RWPE2 (cell line): ENCODE measurements at regions not wholly inside any gene's neighbourhood (a gene's known extent, or its start where the extent isn't known, plus 50 kb on each side); places are given as distances from the start of the nearest gene placed in this dataset.

Source experiments
- ATAC-seq: fragments of 200-7000 bp; cut with Tn5 transposase; 3 replicates; pipeline ENCODE4 v1.9.1; 2021; ENCODE audit warnings: low read depth
- DNase-seq: peaks from one replicate; pipeline ENCODE4 v3.0.0-alpha.2; 2020; ENCODE audit warnings: low spot score
- H3K27ac ChIP-seq: fragments of 450-650 bp; 2 replicates; pipeline ENCODE4 v1.5.1; 2017; ENCODE audit warnings: mild to moderate bottlenecking; ENCODE audit not compliant: poor library complexity, severe bottlenecking
- H3K27me3 ChIP-seq: fragments of 250-450 bp; sonication (Bioruptor Pico); 2 replicates; pipeline ENCODE4 v1.5.1; 2021; ENCODE audit warnings: mild to moderate bottlenecking, moderate library complexity; ENCODE audit not compliant: insufficient read depth, poor library complexity, severe bottlenecking
- H3K36me3 ChIP-seq: fragments of 250-450 bp; sonication (Bioruptor Pico); 2 replicates; pipeline ENCODE4 v1.5.1; 2020; ENCODE audit warnings: low read depth, mild to moderate bottlenecking, moderate library complexity
- H3K4me1 ChIP-seq: fragments of 250-450 bp; sonication (Bioruptor Pico); 2 replicates; pipeline ENCODE4 v1.5.1; 2021; ENCODE audit warnings: mild to moderate bottlenecking, moderate library complexity; ENCODE audit not compliant: insufficient read depth, poor library complexity, severe bottlenecking
- H3K4me3 ChIP-seq: fragments of 250-450 bp; sonication (Bioruptor Pico); 2 replicates; pipeline ENCODE4 v1.5.1; 2021; ENCODE audit warnings: mild to moderate bottlenecking, moderate library complexity; ENCODE audit not compliant: severe bottlenecking
- H3K9me3 ChIP-seq: fragments of 250-450 bp; sonication (Bioruptor Pico); 2 replicates; pipeline ENCODE4 v1.5.1; 2021; ENCODE audit warnings: mild to moderate bottlenecking, moderate library complexity; ENCODE audit not compliant: severe bottlenecking
- CTCF ChIP-seq: fragments of 450-650 bp; IDR thresholded peaks from one replicate; pipeline ENCODE4 v1.5.1; 2017; ENCODE audit warnings: mild to moderate bottlenecking, moderate library complexity; ENCODE audit not compliant: poor library complexity, severe bottlenecking

DNA sequence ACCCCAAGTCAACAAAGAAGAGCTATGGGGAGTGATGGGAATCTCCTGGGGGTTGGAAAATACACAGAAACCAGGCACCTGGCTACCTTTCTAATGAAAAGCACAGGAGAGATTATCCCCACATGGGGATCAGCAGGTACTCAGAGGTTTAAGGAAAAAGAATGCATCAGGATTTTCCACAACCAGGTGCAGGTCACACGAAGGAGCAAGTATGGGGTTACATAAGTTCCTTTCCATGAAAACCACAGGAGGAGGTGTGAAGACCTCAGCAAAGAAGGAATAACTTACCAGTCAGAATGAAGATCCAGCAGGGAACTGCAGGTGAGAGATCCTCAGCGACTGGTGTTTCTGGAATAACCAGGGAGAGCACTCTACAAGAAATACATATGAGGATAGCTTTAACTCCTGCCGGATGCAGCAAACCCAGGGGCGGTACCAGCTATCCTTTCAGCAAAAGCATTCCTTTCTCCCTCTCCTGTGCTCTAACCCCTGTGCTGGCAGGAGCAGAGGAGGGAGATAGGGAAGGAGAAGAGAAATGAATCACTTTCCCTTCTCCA is 116.7 kb upstream of the TMEM106B start:
- Histone ChIP-seq H3K9me3 (no peaks in the 10 kb centered on the region), H3K4me1 (no peaks in the 10 kb centered on the region), H3K4me3 (no peak overlapping the region), H3K27me3 (no peaks in the 10 kb centered on the region), H3K36me3 (no peaks in the 10 kb centered on the region), H3K27ac (no peak overlapping the region)
- TF ChIP-seq CTCF = no peak
- DNase-seq (no peak), ATAC-seq (no peak)

- H3K27ac ChIP-seq = no peak overlapping the region
- no peaks in the 10 kb centered on the region for H3K9me3 ChIP-seq
- H3K4me1 ChIP-seq = no peaks in the 10 kb centered on the region
- no peaks in the 10 kb centered on the region for H3K36me3 ChIP-seq
- DNase-seq (no peak), ATAC-seq (no peak)
- TF ChIP-seq CTCF = no peak
- H3K27me3 ChIP-seq = peaks cover 2% of the 10 kb centered on the region
- H3K4me3 ChIP-seq = no peak overlapping the region
Observed at GRCh38 chr7:12102126-12102525, 109.0 kb upstream of the TMEM106B start.

DNA sequence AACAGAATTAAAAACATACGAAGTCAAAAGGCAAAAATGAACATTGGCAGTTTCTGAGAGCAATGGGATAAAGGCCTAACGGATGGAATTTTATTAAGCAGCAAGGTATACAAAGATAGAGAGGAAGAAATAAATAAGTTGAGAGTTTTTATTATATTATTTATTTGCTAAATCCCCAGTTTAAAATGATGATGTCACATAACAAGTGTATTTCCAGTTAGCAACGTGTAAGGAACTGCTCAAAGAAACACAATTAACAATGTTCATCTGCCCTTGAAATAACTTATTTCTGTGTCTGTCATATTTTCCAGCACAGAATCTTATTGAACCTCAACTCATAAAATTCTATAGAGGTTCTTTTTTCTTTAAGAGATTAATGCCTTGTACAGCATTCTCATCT is 108.6 kb upstream of the TMEM106B start:
- Histone ChIP-seq H3K27ac (no peak overlapping the region), H3K27me3 (peaks cover 6% of the 10 kb centered on the region), H3K9me3 (no peaks in the 10 kb centered on the region), H3K4me3 (no peak overlapping the region), H3K36me3 (no peaks in the 10 kb centered on the region), H3K4me1 (no peaks in the 10 kb centered on the region)
- DNase-seq (no peak), ATAC-seq (no peak)
- TF ChIP-seq CTCF = no peak

- H3K27me3 ChIP-seq = peaks cover 6% of the 10 kb centered on the region
- no peak overlapping the region for H3K27ac ChIP-seq
Observed at GRCh38 chr7:12103948-12104347, 107.1 kb upstream of the TMEM106B start.

More at GRCh38 chr7:12103948-12104347, 107.1 kb upstream of the TMEM106B start:
- no peaks in the 10 kb centered on the region for H3K9me3 ChIP-seq
- ATAC-seq = no peak
- no peak for TF ChIP-seq CTCF
- no peak overlapping the region for H3K4me3 ChIP-seq
- no peaks in the 10 kb centered on the region for H3K4me1 ChIP-seq
- DNase-seq = no peak
- no peaks in the 10 kb centered on the region for H3K36me3 ChIP-seq
